HepG2 (cell line): ENCODE measurements at regions not wholly inside any gene's neighbourhood (a gene's known extent, or its start where the extent isn't known, plus 50 kb on each side); places are given as distances from the start of the nearest gene placed in this dataset.

Experiments used
- ATAC-seq: fragments of 200-7000 bp; cut with Tn5 transposase; 3 replicates; pipeline ENCODE4 v1.9.1; 2020; ENCODE audit warnings: mild to moderate bottlenecking, moderate library complexity
- BruUV-seq: library from RNA; stranded (reverse); fragments of 400-500 nt; replicated peaks from 2 replicates; lab custom pipeline; 2021; lab: Mats Ljungman, UMichigan
- CTCF ChIA-PET: fragments of 300-600 bp; formaldehyde crosslinking; extraction: SDS; loops from one replicate; lab custom pipeline; 2021; ENCODE audit warnings: low total read pairs, inconsistent platforms, low intra/inter-chr PET ratio; lab: Yijun Ruan, JAX
- POLR2A ChIA-PET: fragments of 350-600 bp; sonication (Branson Sonifier 250); formaldehyde crosslinking; loops from one replicate; lab custom pipeline; 2020; ENCODE audit warnings: antibody characterized with exemption, inconsistent platforms; lab: Yijun Ruan, JAX
- DNase-seq: peaks from one replicate; pipeline ENCODE4 v3.0.0-alpha.2; 2015; ENCODE audit warnings: low spot score
- FAIRE-seq: peaks from 3 replicates; lab custom pipeline; 2011; peaks lifted over from hg19 to GRCh38; lab: Jason Lieb, UNC
- H2AFZ ChIP-seq: one replicate; pipeline ENCODE4 v1.6.1; 2011; ENCODE audit warnings: low read length, inconsistent platforms
- H3K27ac ChIP-seq: fragments of 300-600 bp; 3 replicates; pipeline ENCODE4 v1.8.0; 2011; ENCODE audit warnings: mixed run types, mild to moderate bottlenecking, mixed read lengths, low read length, inconsistent platforms; ENCODE audit not compliant: insufficient read depth; ENCODE audit errors: extremely low read length
- H3K27me3 ChIP-seq, 2 experiments: fragments of 200-600 bp in 1 of 2; 2 replicates in 1 of 2; 3 replicates in 1 of 2; pipeline versions ENCODE4 v1.6.0 to v1.8.0; 2011; ENCODE audit warnings: low read length in 2 of 2, mild to moderate bottlenecking in 2 of 2, moderate library complexity in 2 of 2, inconsistent platforms in 1 of 2; ENCODE audit not compliant: insufficient read depth in 2 of 2, control insufficient read depth in 1 of 2
- H3K36me3 ChIP-seq, 2 experiments: fragments of 200-600 bp in 1 of 2; replicated peaks in 1 of 2; 2 replicates in 1 of 2; 3 replicates in 1 of 2; pipeline versions ENCODE4 v1.5.1 to v1.8.0; 2011; ENCODE audit warnings: low read length in 2 of 2, inconsistent platforms in 1 of 2; ENCODE audit not compliant: insufficient read depth in 2 of 2, control insufficient read depth in 1 of 2
- H3K4me1 ChIP-seq: 2 replicates; pipeline ENCODE4 v1.5.1; 2012; ENCODE audit warnings: low read length, inconsistent platforms; ENCODE audit not compliant: insufficient read depth
- H3K4me2 ChIP-seq: 2 replicates; pipeline ENCODE4 v1.6.0; 2011; ENCODE audit warnings: low read depth, low read length, inconsistent platforms
- H3K4me3 ChIP-seq, 3 experiments: fragments of 200-600 bp in 1 of 3; sonication (generic), shearing (Covaris generic) in 1 of 3; replicated peaks in 1 of 3; 2 replicates each; pipeline ENCODE4 v1.5.1; 2011 to 2016; ENCODE audit warnings: low read length in 3 of 3, inconsistent platforms in 2 of 3, low read depth in 2 of 3, mild to moderate bottlenecking in 2 of 3, control low read depth in 1 of 3, mixed read lengths in 1 of 3; ENCODE audit not compliant: insufficient read depth in 1 of 3
- H3K79me2 ChIP-seq: one replicate; pipeline ENCODE4 v1.6.1; 2011; ENCODE audit warnings: low read length, inconsistent platforms; ENCODE audit not compliant: insufficient read depth
- H3K9ac ChIP-seq: 2 replicates; pipeline ENCODE4 v1.6.0; 2011; ENCODE audit warnings: mild to moderate bottlenecking, low read depth, low read length, inconsistent platforms; ENCODE audit not compliant: insufficient read depth
- H3K9me3 ChIP-seq: 2 replicates; pipeline ENCODE4 v1.5.1; 2012; ENCODE audit warnings: mild to moderate bottlenecking, low read length
- H4K20me1 ChIP-seq: 2 replicates; pipeline ENCODE4 v1.6.0; 2011; ENCODE audit warnings: inconsistent platforms, mild to moderate bottlenecking, low read length, moderate library complexity; ENCODE audit not compliant: insufficient read depth
- IKZF1 ChIP-seq: fragments of 450-650 bp; IDR thresholded peaks from 2 replicates; pipeline ENCODE4 v1.7.1; 2016
- ZNF138 ChIP-seq: sonication (generic); formaldehyde crosslinking; IDR thresholded peaks from 2 replicates; pipeline ENCODE4 v1.5.0; 2020; ENCODE audit warnings: mild to moderate bottlenecking, low read depth, missing genetic modification reagents
- ZNF629 ChIP-seq: sonication (generic); formaldehyde crosslinking; conservative IDR thresholded peaks from 2 replicates; pipeline ENCODE4 v1.5.0; 2020; ENCODE audit warnings: missing genetic modification reagents
- WGBS: methylation state at CpG from one replicate; pipeline ENCODE4 v1.1.6; 2017; ENCODE audit warnings: low lambda C conversion rate; 5-methylcytosine and 5-hydroxymethylcytosine counted together
- in situ Hi-C: cut with HindIII; loops from 2 replicates; pipeline ENCODE4 v1.10.0; 2017; ENCODE audit warnings: low pct_unique_long_range_greater_than_20kb; ENCODE audit not compliant: extremely low pct_ligation_motif_present
- intact Hi-C: fragments of 100-400 bp; cut with micrococcal nuclease; formaldehyde crosslinking; loops from one replicate; pipeline ENCODE4 v1.10.0; 2022; ENCODE audit not compliant: unreplicated experiment
- TF ChIP-seq, protein P1 (sequence below): IDR thresholded peaks from 2 replicates; pipeline ENCODE4 v1.6.1; 2016

GRCh38 chr9:126153382-126153781 is 173.2 kb upstream of the MVB12B start:
- Histone ChIP-seq H2AFZ (no peak overlapping the region), H4K20me1 (no peaks in the 10 kb centered on the region), H3K4me3 (no peak overlapping the region), H3K4me1 (peaks cover 44% of the 10 kb centered on the region), H3K79me2 (no peaks in the 10 kb centered on the region), H3K27me3 (peaks cover 1 to 20% of the 10 kb centered on the region in 2 experiments; a peak in 3 of 5 replicates), H3K4me2 (no peak overlapping the region), H3K9me3 (peaks cover 5% of the 10 kb centered on the region; the same call in 1 of the 2 replicates), H3K9ac (no peak overlapping the region), H3K27ac (no peak overlapping the region), H3K36me3 (no peaks in the 10 kb centered on the region)
- TF ChIP-seq ZNF138 (CRISPR knock-in tag) (no peak), IKZF1 (0 out of 2 replicates have a peak, but pooled peaks have one; percentile 41)
- ChIA-PET CTCF (no interaction called here), POLR2A (no interaction called here)
- in situ Hi-C loops = no loop called here
- DNase-seq (no peak), ATAC-seq (no peak), FAIRE-seq (no peak)
- intact Hi-C loops = no loop called here
- 66% methylated on average over 6 of the region's 6 CpGs for WGBS
- no TSS peak for BruUV-seq

DNA sequence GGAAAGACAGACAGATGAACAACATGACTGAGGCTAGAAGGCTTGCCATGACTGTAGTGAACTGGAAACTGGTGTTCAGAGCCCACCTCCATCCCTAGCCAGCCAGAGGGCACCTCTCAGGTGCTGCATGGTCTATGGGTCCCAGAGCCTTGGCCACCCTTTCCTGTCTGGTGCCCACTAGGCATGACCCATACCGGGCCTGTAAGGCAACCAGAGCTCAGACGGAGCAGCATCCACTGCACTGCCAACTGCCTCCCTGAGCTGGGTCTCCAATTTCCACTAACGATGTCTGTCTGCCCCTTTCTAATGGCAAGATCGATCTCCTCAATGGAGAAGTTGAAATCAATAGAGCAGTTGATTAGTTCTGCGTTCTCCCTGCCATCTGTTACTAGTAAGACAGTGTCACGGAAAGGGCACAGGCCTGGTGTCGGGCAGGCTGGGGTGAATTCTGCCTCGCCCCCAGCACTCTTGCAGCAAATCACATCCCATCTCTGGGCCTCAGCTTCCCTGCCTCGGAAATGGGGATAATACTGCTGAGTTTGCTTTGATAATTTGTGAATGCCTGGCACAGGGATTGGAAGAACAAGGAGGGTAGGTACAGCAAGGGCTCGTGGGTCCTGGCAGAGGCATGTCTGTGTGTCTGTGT is 172.3 kb upstream of the MVB12B start:
- BruUV-seq = no TSS peak
- no peak overlapping the region for H3K4me3 ChIP-seq
- H3K27me3 ChIP-seq = peaks cover 1 to 29% of the 10 kb centered on the region in 2 experiments; a peak in 3 of 5 replicates
- ChIA-PET CTCF (no interaction called here), POLR2A (no interaction called here)
- H3K9me3 ChIP-seq = peaks cover 5% of the 10 kb centered on the region; the same call in 1 of the 2 replicates
- DNase-seq = no peak
- H3K4me2 ChIP-seq = no peak overlapping the region
- peak; percentile 37; the same call in 1 of the 2 replicates for TF ChIP-seq ZNF629 (CRISPR knock-in tag)
- TF ChIP-seq, protein P1, sequence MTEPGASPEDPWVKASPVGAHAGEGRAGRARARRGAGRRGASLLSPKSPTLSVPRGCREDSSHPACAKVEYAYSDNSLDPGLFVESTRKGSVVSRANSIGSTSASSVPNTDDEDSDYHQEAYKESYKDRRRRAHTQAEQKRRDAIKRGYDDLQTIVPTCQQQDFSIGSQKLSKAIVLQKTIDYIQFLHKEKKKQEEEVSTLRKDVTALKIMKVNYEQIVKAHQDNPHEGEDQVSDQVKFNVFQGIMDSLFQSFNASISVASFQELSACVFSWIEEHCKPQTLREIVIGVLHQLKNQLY (CRISPR knock-in tag) = no peak
- no peaks in the 10 kb centered on the region for H3K36me3 ChIP-seq
- no peak for ATAC-seq
- no peak overlapping the region for H3K9ac ChIP-seq
- H3K27ac ChIP-seq = no peak overlapping the region
- no peaks in the 10 kb centered on the region for H4K20me1 ChIP-seq
- no peaks in the 10 kb centered on the region for H3K79me2 ChIP-seq
- H3K4me1 ChIP-seq = peaks cover 54% of the 10 kb centered on the region
- FAIRE-seq = no peak
- in situ Hi-C loops (no loop called here), intact Hi-C loops (no loop called here)
- H2AFZ ChIP-seq = no peak overlapping the region
- 38% methylated on average over 7 of the region's 10 CpGs for WGBS
